Astrocyte of the cerebellum (primary cell): ENCODE measurements at regions not wholly inside any gene's neighbourhood (a gene's known extent, or its start where the extent isn't known, plus 50 kb on each side); places are given as distances from the start of the nearest gene placed in this dataset.

Experiments
- DNase-seq: peaks from one replicate; pipeline ENCODE4 v3.0.0-alpha.2; 2011; ENCODE audit warnings: low read depth
- H3K4me3 ChIP-seq: 2 replicates; pipeline ENCODE4 v1.5.1; 2011; ENCODE audit warnings: mild to moderate bottlenecking, low read depth, low read length, moderate library complexity
- in situ Hi-C: cut with HindIII; loops from 2 replicates; pipeline ENCODE4 v1.10.0; 2017; ENCODE audit warnings: low sequenced_read_pairs
- TF ChIP-seq, protein P1 (sequence below): IDR thresholded peaks from 2 replicates; pipeline ENCODE4 v1.5.1; 2012; ENCODE audit warnings: low read length, low read depth, moderate library complexity, mild to moderate bottlenecking; ENCODE audit errors: missing control alignments

DNA sequence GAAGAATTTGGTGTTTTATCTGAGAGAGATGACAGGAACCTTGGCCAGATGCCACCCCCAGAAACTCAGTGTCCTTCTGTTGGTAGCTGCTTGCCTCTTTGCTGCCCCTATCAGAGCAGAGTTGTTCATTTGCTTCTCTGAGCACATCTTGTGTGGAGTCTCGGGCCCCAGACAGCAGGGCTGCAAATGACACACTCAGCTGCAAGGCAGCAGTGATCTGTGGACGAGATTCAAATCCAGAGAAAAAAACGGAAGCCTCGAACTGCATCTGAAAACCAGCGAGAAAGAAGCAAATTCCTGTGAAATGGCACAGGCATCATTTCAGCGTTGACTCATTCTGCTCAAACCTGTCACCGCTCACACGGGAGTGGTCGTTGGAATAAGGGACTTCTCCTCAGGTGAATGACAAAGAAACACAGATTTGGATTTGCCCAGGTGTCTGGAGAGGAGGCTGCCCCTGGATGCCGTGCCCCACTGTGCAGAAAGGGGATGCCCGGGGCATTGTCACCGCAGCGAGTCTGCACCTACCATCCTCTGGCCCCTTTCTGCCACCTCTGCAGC, 144.7 kb downstream of the PFKFB3 start:
- no peak for DNase-seq
- no peak overlapping the region for H3K4me3 ChIP-seq
- TF ChIP-seq, protein P1, sequence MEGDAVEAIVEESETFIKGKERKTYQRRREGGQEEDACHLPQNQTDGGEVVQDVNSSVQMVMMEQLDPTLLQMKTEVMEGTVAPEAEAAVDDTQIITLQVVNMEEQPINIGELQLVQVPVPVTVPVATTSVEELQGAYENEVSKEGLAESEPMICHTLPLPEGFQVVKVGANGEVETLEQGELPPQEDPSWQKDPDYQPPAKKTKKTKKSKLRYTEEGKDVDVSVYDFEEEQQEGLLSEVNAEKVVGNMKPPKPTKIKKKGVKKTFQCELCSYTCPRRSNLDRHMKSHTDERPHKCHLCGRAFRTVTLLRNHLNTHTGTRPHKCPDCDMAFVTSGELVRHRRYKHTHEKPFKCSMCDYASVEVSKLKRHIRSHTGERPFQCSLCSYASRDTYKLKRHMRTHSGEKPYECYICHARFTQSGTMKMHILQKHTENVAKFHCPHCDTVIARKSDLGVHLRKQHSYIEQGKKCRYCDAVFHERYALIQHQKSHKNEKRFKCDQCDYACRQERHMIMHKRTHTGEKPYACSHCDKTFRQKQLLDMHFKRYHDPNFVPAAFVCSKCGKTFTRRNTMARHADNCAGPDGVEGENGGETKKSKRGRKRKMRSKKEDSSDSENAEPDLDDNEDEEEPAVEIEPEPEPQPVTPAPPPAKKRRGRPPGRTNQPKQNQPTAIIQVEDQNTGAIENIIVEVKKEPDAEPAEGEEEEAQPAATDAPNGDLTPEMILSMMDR, result no peak
- in situ Hi-C loops, result no loop called here

DNA sequence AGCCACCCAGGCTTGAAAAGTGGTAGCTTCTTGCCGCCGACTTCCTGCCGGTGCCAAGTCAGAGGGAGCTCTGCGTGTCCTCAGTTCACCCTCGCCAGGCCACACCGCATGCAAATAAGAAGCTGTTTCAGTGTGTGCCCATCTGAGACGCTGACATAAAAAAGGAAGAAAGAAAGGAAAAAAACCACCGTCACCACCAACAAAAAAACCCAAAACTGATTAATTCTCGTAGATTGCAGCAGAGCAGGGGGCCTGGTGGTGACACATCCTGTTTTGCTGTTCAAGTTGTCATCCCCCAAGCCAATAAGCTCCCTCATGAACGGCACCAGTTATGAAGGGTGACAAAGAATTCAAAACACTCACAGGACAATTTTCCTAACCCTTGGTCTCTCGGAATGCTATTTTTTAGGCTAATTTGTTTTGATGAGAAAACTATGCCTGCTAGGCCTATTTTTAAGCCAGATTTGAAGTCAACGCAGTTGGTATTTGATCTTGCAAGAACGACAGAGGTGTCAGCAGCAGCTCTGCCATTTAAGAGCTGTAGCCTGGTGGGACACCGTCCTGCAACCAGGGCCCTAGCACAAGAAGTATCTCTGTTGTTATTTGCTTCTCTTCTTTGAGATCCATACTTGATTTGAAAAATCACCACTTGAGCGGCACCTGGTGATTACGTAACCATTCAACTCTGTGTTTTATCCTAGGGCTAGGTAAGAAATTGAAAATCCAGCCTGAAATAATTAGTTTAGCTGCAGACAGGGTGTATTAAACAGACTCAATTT, 145.6 kb downstream of the PFKFB3 start:
- no peak overlapping the region for H3K4me3 ChIP-seq
- DNase-seq, result peak; percentile 20

DNA sequence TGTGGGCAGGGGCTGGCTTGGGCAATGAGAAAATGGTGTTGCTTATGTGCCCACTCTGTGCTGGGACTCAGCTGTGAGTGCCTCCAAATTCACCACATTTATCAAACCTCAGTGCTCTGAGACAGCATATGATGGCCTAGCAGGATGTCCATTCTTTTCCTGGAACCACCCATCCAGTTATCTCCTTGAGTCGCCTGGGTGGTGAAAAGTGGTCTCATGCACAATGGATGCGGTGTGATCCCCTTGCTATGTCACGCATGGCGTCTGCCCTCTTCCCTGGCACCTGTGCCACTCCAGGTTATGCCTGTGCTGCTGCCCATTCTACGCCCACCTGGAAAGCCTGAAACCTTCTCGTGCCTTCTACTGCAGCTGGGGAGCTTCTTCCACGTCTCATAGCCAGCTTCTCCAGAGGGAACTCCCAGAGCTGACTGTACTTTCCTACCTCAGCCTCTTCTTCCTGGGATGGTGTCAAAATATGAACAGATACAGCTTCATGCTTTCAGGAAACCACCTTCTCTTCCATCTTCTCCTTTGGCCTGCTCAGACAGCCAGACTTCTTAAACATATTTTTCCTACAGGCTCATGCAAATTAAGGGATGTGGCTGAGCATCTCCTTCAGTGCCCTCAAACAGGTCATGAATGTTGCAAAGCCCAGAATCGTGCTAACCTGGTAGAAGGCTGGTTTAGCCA, 147.3 kb downstream of the PFKFB3 start:
- in situ Hi-C loops, result no loop called here
- no peak for DNase-seq
- TF ChIP-seq, protein P1, result no peak
- no peak overlapping the region for H3K4me3 ChIP-seq

More for the DNA sequence above, 145.6 kb downstream of the PFKFB3 start:
- TF ChIP-seq, protein P1, result no peak
- in situ Hi-C loops, result no loop called here

DNA sequence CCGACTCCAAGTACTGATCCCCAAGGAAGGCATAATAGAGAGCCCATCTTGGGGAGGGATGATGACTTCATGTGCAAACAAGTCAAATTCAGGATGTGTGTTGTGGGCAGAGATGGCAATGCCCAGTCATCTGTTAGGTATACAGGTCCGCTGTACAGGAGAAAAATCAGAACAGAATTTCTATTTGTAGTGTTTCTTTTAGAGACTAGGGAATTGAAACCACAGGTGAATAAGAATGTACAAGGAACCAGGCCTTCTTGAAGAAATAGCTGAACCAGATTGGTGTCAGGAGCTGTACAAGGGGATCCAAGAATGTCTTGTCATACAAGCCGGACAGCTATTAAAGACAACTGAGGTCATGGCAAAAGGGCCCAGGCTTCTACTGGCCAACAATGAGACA, 147.9 kb downstream of the PFKFB3 start:
- no peak overlapping the region for H3K4me3 ChIP-seq
- in situ Hi-C loops, result no loop called here
- TF ChIP-seq, protein P1, result no peak
- DNase-seq, result no peak

DNA sequence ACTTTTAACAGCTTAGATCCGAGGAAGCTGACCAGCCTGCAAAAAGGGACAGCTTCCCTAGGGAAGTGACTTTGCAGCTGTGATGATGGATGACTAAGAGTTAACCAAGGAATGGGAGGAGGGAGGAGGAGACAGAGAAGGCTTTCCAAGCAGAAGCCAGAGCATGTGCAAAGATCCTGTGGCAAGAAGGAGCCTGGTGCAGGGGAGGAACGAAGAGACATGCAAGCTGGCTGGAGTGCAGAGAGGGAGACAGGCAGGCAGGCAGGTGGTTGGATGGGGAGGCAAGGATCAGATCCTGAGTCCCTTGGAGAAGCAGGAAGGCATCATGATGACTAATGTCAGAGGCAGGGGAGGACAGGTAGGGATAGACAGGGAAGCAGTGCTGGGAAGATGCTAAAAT, 148.8 kb downstream of the PFKFB3 start:
- no peak for DNase-seq
- no peak overlapping the region for H3K4me3 ChIP-seq
- TF ChIP-seq, protein P1, result no peak
- in situ Hi-C loops, result no loop called here

DNA sequence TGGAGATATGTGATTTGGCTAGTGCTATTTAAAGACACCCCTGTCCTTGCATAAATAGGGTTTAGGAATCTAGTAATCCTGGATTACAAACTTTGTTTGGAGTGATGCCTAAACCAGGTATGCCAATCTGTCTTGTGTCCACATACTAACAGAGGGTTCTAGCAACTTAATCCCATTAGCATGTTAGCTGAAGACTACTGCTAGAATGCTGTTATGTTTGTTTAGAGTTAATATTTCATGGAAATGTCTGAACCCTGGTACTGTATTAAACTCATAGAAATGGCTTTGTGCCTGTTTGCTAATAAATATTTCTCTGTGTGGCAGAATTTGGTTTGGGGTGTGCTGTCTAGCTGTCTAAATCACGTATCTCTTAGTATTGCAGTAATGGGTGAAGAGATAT, 150.8 kb downstream of the PFKFB3 start:
- DNase-seq, result no peak
- TF ChIP-seq, protein P1, result no peak
- no peak overlapping the region for H3K4me3 ChIP-seq
- in situ Hi-C loops, result no loop called here
